Muscle layer of duodenum (tissue), 2 donors: ENCODE measurements at regions not wholly inside any gene's neighbourhood (a gene's known extent, or its start where the extent isn't known, plus 50 kb on each side); places are given as distances from the start of the nearest gene placed in this dataset.

Experiments
- H3K27ac ChIP-seq: one replicate; pipeline ENCODE4 v1.7.0; 2013; ENCODE audit warnings: mild to moderate bottlenecking, low read length
- H3K27me3 ChIP-seq: one replicate; pipeline ENCODE4 v1.7.0; 2013; ENCODE audit warnings: low read depth, mild to moderate bottlenecking, control low read depth, low read length
- H3K36me3 ChIP-seq, 2 donors: one replicate each; pipeline ENCODE4 v1.7.0; 2013; ENCODE audit warnings: low read length in 2 of 2, control low read depth in 1 of 2, mild to moderate bottlenecking in 1 of 2; ENCODE audit not compliant: insufficient read depth in 2 of 2, control insufficient read depth in 1 of 2
- H3K4me1 ChIP-seq, 2 donors: one replicate each; pipeline ENCODE4 v1.7.0; 2013; ENCODE audit warnings: low read length in 2 of 2, mild to moderate bottlenecking in 2 of 2, control low read depth in 1 of 2, moderate library complexity in 1 of 2; ENCODE audit not compliant: insufficient read depth in 2 of 2, control insufficient read depth in 1 of 2
- H3K4me3 ChIP-seq, 2 donors: one replicate each; pipeline ENCODE4 v1.7.0; 2013; ENCODE audit warnings: low read length in 2 of 2, low read depth in 1 of 2, mild to moderate bottlenecking in 1 of 2
- H3K9me3 ChIP-seq, 2 donors: one replicate each; pipeline ENCODE4 v1.7.0; 2013; ENCODE audit warnings: low read length in 2 of 2, control low read depth in 1 of 2, mild to moderate bottlenecking in 1 of 2; ENCODE audit not compliant: control insufficient read depth in 1 of 2
- donor health status: healthy.

DNA sequence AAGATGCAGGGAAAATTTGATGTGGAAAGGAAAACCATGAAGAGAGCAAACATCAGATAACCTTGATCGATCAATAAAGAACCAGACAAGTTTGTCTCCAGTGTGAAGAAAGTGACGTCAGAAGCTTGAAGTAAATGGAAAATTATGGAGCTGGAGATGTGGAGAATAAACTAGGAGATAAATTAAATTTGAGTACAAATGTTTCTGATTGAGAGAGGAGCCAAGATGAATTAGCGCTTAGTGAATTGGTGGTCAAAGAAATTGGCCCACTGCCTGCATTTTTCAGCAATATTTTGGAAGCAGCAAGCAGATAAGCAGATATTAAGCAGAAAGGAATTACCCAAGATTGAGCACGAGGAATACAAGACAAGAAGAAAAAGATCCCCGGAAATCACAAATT is 567.3 kb upstream of the ZNF385D start:
- no peak overlapping the region for H3K4me3 ChIP-seq
- no peaks in the 10 kb centered on the region for H3K27me3 ChIP-seq
- no peak overlapping the region for H3K27ac ChIP-seq
- no peaks in the 10 kb centered on the region for H3K36me3 ChIP-seq
- H3K9me3 ChIP-seq, result no peaks in the 10 kb centered on the region
- H3K4me1 ChIP-seq, result no peaks in the 10 kb centered on the region

DNA sequence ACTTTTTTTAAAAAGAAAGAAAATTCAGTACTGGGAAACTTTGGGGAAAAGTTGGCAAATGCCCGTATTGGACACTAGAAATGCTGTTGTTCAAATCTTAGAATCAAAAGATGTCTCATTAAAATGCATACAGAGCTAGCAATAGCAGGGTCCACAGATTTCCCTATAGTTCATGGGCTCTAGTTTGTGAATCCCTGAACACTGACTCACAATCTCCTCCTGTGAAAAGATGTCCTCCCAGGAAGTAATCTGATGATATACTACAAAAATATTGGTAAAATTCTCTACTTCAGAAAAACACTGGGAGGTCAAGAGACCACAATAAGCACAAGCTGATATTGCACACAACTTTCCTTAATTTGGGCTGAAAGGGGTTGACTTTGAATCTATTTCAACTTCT is 568.4 kb upstream of the ZNF385D start:
- H3K9me3 ChIP-seq, result no peaks in the 10 kb centered on the region

DNA sequence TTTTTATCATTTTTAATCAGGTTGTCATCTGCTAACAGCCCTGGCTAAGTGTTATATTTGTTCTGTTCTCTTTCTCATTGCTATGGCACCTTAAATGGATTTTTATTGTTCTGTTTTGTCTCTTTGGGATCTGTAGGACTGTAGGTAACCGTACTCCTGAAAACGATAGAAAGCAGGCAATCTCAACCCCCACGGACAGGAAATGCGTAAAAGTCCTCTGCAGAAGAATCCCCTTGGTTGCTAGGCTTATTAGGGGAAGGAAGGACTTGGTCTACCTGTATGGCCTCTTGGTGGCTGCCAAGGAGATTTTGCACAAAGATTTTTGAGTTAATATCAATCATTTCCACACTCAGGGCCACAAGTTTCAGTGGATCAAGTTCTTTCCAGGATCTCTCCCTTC is 571.9 kb upstream of the ZNF385D start:
- Histone ChIP-seq H3K9me3 (no peaks in the 10 kb centered on the region), H3K27ac (no peak overlapping the region), H3K36me3 (no peaks in the 10 kb centered on the region), H3K4me3 (no peak overlapping the region), H3K27me3 (no peaks in the 10 kb centered on the region), H3K4me1 (no peaks in the 10 kb centered on the region)

More for the DNA sequence above, 568.4 kb upstream of the ZNF385D start:
- no peak overlapping the region for H3K27ac ChIP-seq
- H3K36me3 ChIP-seq, result no peaks in the 10 kb centered on the region
- no peak overlapping the region for H3K4me3 ChIP-seq
- no peaks in the 10 kb centered on the region for H3K27me3 ChIP-seq
- H3K4me1 ChIP-seq, result no peaks in the 10 kb centered on the region

DNA sequence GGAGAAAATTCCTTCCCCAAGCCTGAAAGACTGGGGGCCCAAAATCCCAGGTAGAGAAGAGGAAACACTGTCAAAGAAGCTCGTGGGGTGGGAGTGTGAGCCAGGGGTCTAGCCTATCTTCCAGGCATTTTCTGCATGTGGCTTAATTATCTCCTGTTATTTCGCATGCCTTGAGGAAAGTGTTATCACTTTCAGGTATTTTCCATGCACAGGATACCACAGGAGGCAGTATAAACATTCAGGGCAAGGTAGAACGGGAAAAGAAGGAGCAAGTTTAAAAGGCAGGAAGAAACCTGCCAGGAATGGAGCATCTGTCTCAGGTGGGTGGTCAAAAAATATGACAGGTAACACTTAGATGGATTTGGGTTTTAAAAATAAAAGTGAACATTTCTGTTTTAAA is 575.3 kb upstream of the ZNF385D start:
- H3K36me3 ChIP-seq, result no peaks in the 10 kb centered on the region
- H3K4me1 ChIP-seq, result no peaks in the 10 kb centered on the region
- no peak overlapping the region for H3K27ac ChIP-seq
- H3K9me3 ChIP-seq, result no peaks in the 10 kb centered on the region
- H3K4me3 ChIP-seq, result no peak overlapping the region
- no peaks in the 10 kb centered on the region for H3K27me3 ChIP-seq

DNA sequence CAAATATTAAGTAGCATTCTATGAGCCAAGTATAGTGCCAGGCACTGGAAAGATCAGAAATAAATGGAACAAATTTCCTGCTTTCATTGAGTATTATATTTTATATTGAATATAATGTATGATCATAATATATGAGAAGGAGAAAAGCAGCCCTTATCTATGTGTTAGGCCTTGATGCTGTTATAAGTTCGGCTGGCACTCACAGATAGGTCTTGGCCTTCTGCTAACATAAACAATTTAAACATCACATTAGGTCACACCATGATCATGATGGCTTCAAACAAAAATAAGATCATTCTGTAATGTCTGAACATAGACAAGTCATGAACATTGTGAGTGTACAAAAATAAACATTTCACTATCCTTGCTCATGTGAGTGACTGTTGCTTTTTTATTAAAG is 584.0 kb upstream of the ZNF385D start:
- Histone ChIP-seq H3K9me3 (no peaks in the 10 kb centered on the region), H3K27me3 (no peaks in the 10 kb centered on the region), H3K4me3 (no peak overlapping the region), H3K27ac (no peak overlapping the region), H3K4me1 (no peaks in the 10 kb centered on the region), H3K36me3 (no peaks in the 10 kb centered on the region)

DNA sequence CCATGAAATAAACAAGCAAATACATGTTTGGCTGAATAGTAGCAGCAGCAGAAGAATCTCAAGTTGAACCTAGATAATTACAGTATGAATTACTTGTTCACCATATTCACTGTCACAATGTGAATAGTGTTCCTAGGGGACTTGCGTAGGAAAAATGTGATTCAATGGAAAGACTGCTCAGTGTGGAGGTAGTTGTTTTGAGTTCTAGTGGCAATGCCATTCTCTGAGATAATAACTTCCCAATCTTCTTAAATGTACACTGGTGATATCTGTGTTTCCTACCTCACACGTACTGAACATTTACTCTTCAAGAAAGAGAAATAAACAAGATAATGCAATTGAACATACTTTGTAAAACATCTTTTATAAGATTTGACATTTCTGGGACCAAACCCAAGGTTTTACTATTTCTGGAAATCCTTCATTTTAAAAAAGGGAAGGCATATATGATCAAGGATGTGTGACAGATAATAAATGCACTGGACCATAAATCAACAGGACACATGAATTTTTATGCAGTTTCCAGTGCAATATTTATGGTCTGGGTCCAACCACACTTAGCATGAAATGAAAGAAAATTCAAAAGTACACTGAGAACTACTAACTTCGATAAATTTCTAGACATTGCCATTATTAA is 598.3 kb upstream of the ZNF385D start:
- no peak overlapping the region for H3K4me3 ChIP-seq
- H3K27me3 ChIP-seq, result no peaks in the 10 kb centered on the region
- no peaks in the 10 kb centered on the region for H3K4me1 ChIP-seq
- H3K36me3 ChIP-seq, result no peaks in the 10 kb centered on the region
- H3K9me3 ChIP-seq, result no peaks in the 10 kb centered on the region
- no peak overlapping the region for H3K27ac ChIP-seq

DNA sequence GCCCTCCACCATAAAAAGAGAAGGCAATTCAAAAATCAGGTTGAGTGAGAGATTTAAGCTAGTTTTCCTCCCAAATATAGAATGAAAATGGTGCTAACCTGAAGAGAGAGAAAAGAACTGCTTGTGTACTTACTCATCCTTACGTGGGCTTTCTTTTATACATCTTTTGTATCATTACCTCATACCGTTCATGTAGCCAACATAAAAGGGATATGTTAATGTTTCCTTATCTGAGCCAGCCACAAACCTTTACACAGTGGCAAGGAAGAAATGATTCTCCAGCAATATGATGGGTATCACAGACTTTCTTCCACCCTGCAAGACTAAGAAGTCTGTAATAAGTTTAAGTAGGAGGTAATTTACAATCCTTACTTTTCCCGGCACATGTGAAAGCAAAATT is 600.8 kb upstream of the ZNF385D start:
- Histone ChIP-seq H3K27me3 (no peaks in the 10 kb centered on the region), H3K27ac (no peak overlapping the region), H3K4me1 (no peaks in the 10 kb centered on the region), H3K36me3 (no peaks in the 10 kb centered on the region), H3K9me3 (no peaks in the 10 kb centered on the region), H3K4me3 (no peak overlapping the region)

DNA sequence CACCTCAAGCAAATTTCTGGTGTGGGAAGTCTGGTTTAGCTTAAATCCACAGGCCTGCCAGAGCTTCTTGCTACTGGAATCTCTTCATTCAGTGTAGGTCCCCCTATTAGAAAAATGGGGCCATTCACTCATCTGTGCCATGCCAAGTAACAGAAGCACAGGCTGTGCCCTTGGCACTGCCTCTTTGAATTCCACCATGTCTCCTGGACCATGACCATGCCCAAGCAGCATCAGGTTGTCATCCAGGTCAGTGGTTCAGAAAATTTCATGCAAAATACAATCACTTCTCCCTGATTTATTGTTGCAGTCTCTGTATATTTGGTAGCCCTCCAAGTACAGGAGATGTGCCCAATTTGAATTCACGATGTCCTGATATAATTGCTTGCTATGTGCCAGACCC is 602.1 kb upstream of the ZNF385D start:
- Histone ChIP-seq H3K9me3 (no peaks in the 10 kb centered on the region), H3K27me3 (no peaks in the 10 kb centered on the region), H3K27ac (no peak overlapping the region), H3K36me3 (no peaks in the 10 kb centered on the region), H3K4me3 (no peak overlapping the region), H3K4me1 (no peaks in the 10 kb centered on the region)

DNA sequence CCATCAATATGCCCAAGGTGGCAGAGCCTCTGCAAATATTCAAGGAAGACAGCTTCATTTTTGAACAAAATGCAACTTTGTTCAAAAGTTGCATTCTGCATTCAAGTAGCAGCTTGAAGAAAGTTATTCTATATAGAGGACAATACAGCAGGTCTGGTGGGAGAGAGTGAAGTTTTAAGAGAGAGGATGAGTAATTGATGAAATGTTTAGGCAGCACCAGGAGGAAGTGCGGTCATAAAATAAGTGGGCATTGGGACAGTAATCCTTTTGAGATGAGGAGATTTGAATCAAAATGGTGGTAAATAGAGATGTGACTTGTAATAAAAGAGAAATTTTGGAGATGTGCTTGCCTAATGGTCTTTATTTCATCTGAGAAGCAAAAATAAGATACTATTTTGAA is 607.3 kb upstream of the ZNF385D start:
- no peaks in the 10 kb centered on the region for H3K4me1 ChIP-seq
- no peak overlapping the region for H3K4me3 ChIP-seq
- no peak overlapping the region for H3K27ac ChIP-seq
- no peaks in the 10 kb centered on the region for H3K36me3 ChIP-seq
- no peaks in the 10 kb centered on the region for H3K27me3 ChIP-seq
- H3K9me3 ChIP-seq, result no peaks in the 10 kb centered on the region

DNA sequence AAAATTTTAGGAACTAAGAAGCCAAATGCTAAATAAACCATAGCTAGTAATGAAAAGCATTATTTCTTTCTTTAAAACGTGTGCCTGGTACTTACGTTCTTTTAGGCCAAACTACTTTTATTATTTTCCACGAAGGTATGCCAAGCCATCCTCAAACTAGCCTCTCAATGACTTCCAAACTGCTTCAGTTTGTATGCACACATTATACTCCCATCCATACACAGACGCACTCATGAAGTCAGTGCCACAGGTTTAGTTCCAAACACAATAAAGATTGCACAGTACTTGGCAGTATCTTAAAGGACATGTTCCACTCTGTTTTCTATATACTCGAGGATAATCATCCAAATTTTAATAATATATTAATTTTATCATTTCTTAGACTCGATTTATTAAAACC is 609.2 kb upstream of the ZNF385D start:
- Histone ChIP-seq H3K36me3 (no peaks in the 10 kb centered on the region), H3K9me3 (no peaks in the 10 kb centered on the region), H3K27me3 (no peaks in the 10 kb centered on the region), H3K4me1 (no peaks in the 10 kb centered on the region), H3K4me3 (no peak overlapping the region), H3K27ac (no peak overlapping the region)

DNA sequence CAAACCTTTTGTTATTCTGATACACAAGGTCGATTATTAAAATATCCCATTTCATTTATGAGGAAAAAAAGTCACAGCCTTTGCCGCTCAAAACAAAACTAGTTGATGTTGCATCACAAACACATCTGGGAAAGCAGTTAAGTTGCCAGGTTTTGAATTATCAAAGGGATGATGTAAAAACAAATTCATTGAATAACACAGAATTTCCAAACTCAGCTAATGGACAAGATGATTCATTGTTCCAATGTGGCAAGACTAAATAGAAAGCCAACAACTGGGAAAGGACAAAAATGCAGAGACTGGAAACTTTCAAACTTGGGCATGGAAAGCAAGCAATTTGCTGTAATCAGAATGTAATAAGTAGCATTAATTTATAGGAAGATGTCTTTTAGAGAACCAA is 610.0 kb upstream of the ZNF385D start:
- no peaks in the 10 kb centered on the region for H3K9me3 ChIP-seq
- no peaks in the 10 kb centered on the region for H3K4me1 ChIP-seq
- H3K36me3 ChIP-seq, result no peaks in the 10 kb centered on the region
- H3K27me3 ChIP-seq, result no peaks in the 10 kb centered on the region
- no peak overlapping the region for H3K4me3 ChIP-seq
- no peak overlapping the region for H3K27ac ChIP-seq

DNA sequence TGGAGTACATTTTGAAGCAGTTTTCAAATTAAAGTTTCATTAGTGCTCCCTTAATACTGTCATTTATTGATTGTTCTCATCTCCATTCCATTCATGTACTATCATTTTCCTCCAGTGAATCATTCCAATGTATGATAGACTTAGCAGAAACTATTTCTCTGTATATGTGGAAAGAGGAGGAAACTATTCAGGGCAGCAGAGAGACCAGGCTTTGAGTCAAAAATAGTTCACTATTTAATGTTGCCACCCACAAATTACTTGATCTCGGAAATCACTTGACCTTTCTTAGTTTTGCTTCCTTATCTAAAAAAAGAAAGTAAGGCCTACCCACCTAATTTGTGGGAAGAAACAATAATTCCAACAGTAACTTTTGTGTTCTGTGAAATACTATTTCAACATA is 610.5 kb upstream of the ZNF385D start:
- Histone ChIP-seq H3K36me3 (no peaks in the 10 kb centered on the region), H3K9me3 (no peaks in the 10 kb centered on the region), H3K4me1 (no peaks in the 10 kb centered on the region), H3K4me3 (no peak overlapping the region), H3K27ac (no peak overlapping the region), H3K27me3 (no peaks in the 10 kb centered on the region)
